Embryonic facial prominence (tissue), 1 donor: ENCODE measurements at regions not wholly inside any gene's neighbourhood (a gene's known extent, or its start where the extent isn't known, plus 50 kb on each side); places are given as distances from the start of the nearest gene placed in this dataset.

Source experiments
- DNase-seq: peaks from one replicate; pipeline ENCODE4 v3.0.0-alpha.2; 2016; ENCODE audit errors: extremely low spot score

GRCh38 chr1:239008568-239008967 lies 377.8 kb upstream of the CHRM3 start:
- no peak for DNase-seq

- DNase-seq: no peak
Measured at GRCh38 chr1:239006276-239006675, 380.1 kb upstream of the CHRM3 start.

GRCh38 chr1:238999944-239000343 lies 386.4 kb upstream of the CHRM3 start:
- no peak for DNase-seq

GRCh38 chr1:238998577-238998976 lies 387.8 kb upstream of the CHRM3 start:
- DNase-seq: no peak

GRCh38 chr1:238991765-238992495 lies 394.4 kb upstream of the CHRM3 start:
- no peak for DNase-seq

- no peak for DNase-seq
Measured at GRCh38 chr1:238985312-238985711, 401.1 kb upstream of the CHRM3 start.

- DNase-seq: no peak
Measured at GRCh38 chr1:238982736-238983135, 403.6 kb upstream of the CHRM3 start.

- no peak for DNase-seq
Measured at GRCh38 chr1:238981317-238981933, 404.9 kb upstream of the CHRM3 start.

- no peak for DNase-seq
Measured at GRCh38 chr1:238980053-238980452, 406.3 kb upstream of the CHRM3 start.

GRCh38 chr1:238964631-238965030 lies 421.7 kb upstream of the CHRM3 start:
- no peak for DNase-seq

GRCh38 chr1:238962941-238963340 lies 423.4 kb upstream of the CHRM3 start:
- no peak for DNase-seq

GRCh38 chr1:238961790-238962189 lies 424.6 kb upstream of the CHRM3 start:
- no peak for DNase-seq

GRCh38 chr1:238960071-238960470 lies 426.3 kb upstream of the CHRM3 start:
- DNase-seq: no peak

GRCh38 chr1:238955934-238956333 lies 430.4 kb upstream of the CHRM3 start:
- no peak for DNase-seq

- no peak for DNase-seq
Measured at GRCh38 chr1:238954865-238955264, 431.5 kb upstream of the CHRM3 start.

GRCh38 chr1:238953448-238954010 lies 432.8 kb upstream of the CHRM3 start:
- DNase-seq: no peak

- DNase-seq: no peak
Measured at GRCh38 chr1:238951809-238952208, 434.6 kb upstream of the CHRM3 start.

GRCh38 chr1:238950784-238951183 lies 435.6 kb upstream of the CHRM3 start:
- DNase-seq: no peak

GRCh38 chr1:238950017-238950416 lies 436.4 kb upstream of the CHRM3 start:
- no peak for DNase-seq

GRCh38 chr1:238944028-238944427 lies 442.3 kb upstream of the CHRM3 start:
- no peak for DNase-seq

- no peak for DNase-seq
Measured at GRCh38 chr1:238927899-238928298, 458.5 kb upstream of the CHRM3 start.

GRCh38 chr1:238916828-238917227 lies 469.5 kb upstream of the CHRM3 start:
- DNase-seq: no peak

GRCh38 chr1:238914346-238914745 lies 472.0 kb upstream of the CHRM3 start:
- no peak for DNase-seq
